LoVo (cell line): ENCODE measurements at regions not wholly inside any gene's neighbourhood (a gene's known extent, or its start where the extent isn't known, plus 50 kb on each side); places are given as distances from the start of the nearest gene placed in this dataset.

Experiments used
- DNase-seq: peaks from one replicate; pipeline ENCODE4 v3.0.0-alpha.2; 2016; ENCODE audit warnings: low spot score

DNA sequence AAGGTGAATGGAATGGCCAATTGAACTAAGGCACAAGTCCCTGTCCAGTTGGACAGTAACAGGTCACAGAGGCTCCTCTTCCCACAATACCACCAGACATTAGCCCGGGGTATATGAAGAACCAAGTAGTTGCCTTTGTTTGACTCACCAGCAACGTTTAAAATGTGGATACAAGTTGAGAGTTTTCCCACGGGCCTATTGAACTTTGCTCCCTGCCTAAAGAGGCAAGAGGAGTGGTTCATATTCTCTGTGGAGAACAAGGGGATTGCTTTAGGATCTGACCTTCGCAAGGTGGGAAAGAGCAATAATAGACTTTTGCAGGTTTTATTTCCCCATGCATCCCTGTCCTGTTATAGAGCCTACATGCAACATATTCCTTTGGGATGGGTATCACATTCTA is 177.2 kb downstream of the POU4F1 start:
- DNase-seq = no peak

DNA sequence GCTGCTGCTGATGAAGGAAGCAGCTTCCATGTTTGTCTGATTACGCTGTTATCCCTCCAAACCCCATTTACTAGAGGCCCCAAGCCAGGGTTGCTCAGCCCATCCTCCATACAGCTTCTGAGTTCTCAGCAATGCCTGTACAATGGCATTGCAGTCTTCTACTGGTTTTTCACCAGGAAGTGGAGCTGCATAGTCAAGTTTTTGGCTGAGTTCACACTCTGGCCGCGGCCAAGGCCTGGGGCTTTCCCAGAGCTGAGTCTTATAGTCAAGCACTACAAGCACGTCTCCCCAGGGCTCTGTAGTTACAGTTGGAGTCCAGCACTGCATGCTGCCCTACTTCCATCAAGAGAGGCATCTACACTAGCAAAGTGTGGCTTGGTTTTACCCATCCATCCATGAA is 182.5 kb downstream of the POU4F1 start:
- no peak for DNase-seq

DNA sequence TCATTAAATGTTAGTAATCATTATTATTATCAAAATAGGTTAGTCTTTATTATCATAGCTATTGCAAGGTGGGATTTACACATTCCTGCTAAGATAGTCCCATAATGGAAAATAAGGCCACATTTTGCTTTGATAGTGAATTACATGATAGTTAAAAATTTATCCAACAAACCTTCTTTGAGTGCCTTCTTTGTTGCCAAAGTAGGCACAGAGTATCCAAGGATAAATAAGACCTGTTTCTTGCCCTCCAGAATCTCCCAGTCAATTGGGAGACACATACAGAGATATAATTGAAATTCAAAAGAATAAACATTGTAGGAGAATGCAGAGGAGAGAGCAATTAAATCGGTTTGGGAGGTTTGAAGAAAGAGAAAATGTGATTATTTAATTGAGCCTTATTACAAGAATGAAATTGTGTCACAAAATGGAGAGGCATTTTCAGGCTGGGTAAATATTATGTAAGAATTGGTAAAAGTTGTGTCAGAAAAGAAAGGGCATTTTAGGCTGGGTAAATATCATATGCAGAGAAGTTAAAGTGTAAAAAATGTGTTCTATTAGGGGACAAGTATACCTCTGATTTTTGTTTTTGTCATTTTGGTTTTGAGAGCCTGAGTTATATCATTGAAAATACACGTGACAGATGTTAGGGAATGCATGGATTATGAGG is 189.3 kb downstream of the POU4F1 start:
- no peak for DNase-seq

DNA sequence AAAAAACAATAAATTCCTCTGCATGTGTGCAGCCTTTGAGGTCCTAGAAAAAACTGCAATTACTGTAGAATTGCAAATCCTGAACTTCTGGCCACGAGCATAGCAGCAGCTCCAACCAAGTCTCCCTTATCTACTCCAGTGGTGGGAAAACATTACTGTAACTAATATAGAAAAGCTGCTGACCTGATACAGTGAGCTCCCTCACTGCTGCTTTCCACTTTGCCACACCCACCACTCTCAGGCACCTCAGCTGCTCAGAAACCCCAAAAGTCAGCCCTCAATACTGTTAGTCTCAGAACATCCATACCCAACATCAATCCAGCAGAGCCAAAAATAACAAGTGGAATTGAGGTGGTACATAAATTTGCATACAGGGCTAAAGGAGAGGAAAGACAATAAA is 192.5 kb downstream of the POU4F1 start:
- no peak for DNase-seq

DNA sequence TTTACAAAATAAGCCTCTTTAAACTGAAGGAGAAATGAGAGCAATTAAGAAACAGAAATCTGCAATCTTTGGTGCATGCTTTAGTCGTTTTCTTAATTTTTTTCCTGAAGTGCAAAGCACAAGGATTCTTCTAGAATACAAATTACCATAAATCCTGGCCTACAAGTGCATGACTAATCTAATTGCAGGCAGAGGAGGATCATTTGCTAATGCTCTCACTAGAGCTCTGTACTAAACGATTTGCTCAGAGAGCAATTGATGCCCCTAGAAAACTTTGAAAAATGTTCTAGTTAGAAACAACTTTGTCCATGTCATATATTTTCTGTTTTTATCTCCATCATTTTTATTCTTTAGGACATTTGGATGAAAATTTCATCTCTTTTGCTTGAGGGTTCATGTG is 193.2 kb downstream of the POU4F1 start:
- DNase-seq = no peak

DNA sequence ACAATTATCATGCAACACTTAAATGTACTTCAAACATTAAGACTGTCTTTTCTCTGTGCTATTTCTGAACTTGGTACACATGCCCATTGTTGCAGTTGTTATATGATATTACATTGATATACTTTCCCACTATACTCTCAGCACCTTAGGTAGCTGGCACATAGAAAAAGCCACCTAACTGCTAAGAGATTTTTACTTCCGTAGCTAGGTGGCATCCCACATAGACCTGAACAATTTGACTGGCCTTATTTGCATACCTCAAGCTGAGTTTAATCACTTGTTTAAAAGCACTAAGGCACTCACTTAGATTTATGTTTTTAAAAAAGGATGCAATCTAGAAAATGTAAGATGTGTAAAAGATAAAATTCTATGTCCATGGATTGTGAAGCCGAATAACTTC is 194.2 kb downstream of the POU4F1 start:
- no peak for DNase-seq

DNA sequence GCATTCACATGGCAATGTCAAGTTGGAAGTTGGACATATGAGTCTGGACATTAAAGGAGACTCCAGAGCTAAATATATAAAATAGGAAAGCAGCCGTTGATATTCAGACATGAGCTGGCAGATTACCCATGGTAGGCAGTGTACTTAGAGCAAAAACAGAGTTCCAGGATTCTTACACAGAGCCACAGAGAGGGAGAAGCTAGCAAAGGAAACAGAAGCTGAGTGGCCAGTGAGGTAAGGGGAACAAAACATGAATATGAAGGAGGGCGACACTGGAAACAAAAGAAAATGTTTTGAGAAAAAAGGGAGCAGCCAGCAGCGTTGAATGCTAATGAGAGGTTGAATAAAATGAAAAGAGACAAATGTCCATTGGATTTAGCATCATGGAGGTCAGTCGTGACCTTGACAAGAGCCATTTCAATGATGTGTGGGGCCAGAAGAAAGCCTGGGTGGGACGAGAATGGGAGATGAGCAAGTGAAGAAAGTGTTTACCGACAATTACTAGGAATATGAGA is 198.4 kb downstream of the POU4F1 start:
- DNase-seq = no peak

DNA sequence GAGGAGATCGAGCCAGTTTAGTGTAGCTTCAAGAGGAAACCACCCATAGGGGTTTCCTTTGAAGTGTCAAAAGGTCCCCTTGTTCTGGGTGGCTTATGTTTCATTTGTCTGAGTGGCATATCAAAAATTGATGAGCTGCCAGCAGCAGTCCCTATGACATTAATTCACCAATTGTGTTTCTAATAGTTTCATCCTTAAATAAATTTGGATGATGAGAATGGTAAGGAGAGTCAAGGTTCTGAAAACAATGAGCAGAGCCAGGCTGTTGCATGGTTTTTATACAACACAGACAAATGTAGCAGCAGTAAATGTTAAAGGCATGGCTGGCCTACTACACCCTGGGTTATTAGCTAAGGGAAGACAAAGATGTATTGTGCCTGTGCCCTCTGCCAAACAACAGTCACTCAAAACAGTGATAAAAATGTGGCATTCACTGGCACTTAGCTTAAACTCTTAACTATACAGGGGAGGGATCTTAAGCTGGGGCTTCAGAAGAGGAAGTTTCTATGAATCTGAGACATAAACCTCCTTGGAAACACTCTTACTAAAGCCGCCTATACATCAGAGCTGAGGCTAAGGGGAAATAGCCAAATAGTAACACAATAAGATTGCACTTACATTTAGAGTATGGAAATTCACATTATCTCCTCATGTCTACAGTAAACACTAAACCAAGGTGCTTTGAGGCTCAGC is 200.5 kb downstream of the POU4F1 start:
- DNase-seq = no peak

DNA sequence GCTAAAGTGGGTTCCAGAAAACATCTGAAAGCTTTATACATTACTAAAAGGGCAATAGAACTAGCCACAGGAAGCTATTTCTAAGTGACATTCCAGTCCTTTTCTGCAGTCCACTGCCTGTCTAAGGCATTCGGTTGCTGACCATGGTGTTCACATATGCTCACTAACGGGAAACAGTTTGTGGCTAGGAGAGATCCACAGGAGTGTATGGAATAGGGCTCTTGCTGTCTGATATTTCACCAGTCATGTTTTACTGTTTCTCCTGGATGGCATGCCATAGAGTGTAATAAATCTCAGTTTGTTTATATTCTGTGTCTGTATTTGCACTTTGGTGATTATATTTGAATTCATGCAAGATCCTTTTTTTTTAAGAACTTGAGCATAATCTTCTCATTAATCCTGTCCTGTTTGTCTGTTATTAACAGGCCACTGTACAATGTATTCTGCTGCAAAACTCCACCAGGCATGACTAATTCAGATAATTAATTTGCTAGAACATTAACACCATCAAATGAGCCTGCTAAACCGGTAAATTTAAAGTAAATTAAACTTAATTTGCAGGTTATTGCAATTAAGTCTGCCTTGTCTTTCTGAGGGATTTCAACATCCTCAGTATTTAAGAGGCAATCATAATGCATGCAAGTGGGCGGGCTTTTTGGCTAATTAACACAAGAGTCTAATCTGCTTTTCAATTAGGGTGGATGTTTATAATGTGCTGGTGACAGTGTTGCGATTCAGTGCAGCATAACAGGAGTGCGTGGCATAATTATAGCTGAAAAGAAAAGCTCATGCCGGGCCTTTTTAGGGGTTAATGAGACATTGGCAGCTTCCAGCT is 201.3 kb downstream of the POU4F1 start:
- no peak for DNase-seq

DNA sequence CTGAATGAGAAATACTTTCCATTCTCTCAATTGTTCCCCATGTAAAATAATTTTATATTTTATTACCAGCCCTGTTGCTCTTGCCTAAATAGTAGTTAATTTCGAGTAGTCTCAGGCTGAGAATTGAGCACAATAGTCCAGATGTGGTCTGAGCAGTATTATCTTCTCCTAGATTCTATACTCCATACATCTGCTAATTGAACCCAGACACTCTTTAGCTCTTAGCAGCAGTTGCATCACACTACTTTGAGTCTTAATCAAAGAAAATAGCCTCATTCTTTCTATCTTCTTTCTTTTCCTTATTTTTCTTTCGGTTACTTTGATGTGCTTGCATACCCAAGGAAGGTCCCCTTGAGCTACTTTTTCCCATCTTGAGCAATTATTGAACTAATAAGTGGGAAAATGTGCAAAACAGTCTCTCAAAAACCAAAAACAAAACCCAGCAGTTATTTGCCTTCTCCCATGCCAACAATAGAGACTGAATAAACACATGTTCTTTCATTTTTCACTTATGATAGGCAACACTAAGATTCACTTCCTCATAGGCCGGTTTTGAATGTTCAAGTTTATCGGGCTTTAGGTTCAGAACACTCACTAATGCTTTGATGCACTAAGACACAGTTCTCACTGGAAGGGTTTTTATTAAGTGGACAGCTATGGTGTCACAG is 204.5 kb downstream of the POU4F1 start:
- no peak for DNase-seq

DNA sequence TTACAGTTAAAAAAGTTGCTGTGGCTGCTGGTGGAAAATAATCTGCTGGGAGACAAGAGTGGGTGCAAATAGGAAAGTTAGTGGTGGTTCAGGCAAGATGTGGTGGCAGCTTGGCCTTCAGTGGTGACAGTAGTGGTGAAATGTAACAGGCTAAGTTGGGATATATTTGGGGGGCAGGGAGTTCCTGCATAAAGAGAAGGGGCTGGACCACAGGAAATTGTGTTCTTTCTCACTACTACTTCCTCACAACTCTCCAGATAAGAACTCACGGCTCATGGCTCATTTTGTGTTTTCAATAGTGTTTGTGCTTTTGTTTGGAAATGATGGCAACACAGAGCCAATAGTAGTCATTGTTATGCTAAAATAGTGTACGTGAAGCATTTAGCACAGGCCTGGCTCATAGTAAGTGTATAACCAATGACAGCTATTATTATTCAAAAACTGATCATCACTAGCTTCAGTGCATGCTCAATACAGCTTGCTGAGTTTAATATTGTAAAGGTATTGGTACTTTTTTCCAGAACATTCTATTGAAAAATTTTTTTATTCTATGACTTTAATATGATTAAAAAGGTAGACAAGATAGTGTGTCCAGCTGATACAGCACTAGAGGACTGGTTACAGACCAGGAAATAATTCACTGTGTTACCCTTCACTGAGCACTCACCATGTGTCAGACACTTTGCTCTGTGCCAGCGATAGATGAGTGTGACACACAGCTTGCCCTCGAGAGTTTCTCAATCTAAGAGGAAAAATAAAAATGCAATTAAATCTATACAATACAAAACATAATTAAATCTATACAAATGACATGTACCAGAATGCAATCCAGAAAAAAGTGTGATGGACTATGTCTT is 209.8 kb downstream of the POU4F1 start:
- no peak for DNase-seq

DNA sequence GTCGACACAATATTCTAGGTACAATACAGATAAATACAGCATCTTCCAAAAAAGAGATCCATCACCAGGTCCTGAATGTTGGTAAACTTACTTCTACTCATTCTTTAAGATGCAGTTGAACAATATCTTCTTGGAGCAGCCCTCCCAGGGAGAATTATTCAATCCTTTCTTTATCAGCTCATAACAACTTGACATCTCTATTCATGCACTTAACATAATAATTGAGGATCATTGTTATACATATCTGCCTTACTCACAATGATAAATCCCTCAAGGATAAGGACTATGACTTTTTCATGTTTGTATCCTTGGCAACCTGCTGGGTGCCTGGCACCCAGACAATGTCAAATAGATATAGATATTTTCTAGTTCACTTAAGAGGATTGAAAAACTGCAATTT is 219.5 kb downstream of the POU4F1 start:
- DNase-seq = no peak

DNA sequence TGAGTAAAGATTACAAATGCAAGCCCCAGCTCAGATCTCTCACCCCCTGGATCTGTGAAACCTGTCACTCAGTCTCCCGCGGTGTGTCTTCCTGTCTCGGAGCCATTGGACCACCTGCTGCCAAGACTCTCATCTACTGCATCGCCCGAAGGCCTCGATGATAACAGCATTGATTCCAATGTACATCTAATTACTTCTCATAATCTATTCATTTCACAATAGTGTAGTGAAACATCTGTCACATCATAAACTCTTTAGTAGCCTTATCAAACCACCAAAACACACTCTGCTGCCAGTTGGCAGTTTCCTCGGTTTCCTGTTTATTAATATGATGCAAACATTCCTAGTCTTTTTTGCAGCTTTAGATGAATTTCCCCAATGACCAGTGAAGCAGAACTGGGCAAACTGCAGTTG is 220.3 kb downstream of the POU4F1 start:
- no peak for DNase-seq

DNA sequence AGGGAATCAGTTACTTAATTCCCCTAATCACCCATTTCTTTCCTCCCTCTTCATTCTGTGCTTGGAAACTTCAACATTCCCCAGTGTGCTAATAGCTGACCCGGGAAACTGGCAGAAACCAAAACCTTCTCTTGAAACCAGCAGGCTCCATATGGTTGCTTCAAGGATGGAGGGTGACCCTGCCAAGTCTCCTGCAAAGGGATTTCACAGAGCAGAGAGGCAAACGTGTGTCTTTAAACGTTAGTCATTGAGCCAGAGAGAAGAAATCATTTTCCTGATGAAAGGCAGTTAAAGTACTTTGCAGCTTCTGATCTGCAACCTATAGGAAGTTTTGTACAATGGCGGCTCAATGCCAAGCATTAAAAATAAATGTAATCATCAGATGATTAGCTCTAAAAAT is 220.9 kb downstream of the POU4F1 start:
- DNase-seq = no peak

DNA sequence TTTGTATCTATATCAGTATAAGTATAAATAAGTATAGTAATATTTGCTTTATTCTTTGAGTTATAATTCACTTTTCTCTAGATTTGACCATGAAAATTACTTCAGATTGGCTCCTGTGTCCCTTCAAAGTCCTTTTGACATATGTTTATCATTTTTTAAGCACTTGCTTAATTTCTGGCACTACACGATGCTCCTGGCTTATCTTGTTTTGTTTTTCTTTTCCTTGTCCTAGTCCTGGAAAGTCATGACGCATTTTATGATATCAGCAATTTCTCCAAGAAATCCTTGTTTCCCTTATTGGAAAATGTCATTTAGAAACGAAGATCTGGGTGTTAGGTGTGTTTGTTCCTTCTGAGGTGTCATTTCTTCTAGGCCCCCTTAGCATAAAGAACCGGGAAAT is 226.5 kb downstream of the POU4F1 start:
- no peak for DNase-seq

DNA sequence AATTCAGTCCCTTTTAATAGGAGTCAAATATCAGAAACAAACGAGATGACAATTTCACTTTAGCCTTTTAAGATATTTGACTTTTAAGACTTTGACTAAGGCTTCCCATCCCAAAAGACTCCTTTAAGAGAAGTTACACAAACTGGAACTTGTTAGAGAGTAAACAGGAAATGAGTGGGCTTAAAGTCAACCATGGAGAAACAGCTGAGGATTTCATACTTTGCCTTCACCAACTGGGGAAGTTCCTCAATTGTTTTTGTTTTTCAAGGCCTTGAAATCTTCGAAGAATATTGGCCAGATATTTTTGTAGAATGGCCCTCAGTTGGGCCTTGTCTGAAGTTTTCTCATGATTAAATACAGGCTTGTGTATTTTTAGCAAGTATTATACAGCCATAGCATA is 227.3 kb downstream of the POU4F1 start:
- no peak for DNase-seq

DNA sequence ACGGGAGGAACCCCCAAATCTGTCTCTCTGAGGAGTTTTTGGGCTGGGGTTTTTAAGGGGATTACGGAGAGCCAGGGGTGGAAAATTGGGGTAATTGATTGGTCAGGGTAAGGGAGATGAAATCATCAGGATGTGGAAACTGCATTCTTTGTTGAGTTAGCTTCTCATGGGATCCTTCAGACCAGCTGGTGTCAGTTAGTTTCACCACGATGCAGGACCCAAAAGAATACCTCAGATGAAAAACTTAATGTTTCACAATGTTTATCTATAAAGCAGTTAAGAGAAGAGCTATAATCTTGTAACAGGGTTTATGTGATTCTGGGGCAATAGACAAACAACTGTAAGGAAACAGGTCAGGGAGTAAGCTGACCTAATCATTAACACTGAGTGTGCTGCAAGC is 230.8 kb downstream of the POU4F1 start:
- DNase-seq = no peak

DNA sequence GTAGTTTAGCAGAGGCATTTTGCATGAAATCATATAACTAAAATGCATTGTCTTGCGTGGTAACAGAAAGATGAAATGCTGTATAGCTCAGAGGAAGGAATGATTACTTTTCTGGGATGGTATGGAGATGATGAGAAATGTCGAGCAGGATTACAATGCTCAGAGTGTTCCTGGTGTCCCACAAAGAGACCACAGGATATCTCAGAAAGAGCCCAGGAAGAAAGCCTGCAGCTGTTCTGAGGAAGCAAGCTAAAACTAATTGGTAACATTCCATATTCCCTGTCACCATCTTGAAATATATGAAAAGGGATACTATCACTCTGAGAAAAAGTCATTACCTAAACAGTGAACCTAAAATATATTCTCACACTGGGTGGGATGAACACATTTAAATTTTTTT is 233.1 kb downstream of the POU4F1 start:
- no peak for DNase-seq

DNA sequence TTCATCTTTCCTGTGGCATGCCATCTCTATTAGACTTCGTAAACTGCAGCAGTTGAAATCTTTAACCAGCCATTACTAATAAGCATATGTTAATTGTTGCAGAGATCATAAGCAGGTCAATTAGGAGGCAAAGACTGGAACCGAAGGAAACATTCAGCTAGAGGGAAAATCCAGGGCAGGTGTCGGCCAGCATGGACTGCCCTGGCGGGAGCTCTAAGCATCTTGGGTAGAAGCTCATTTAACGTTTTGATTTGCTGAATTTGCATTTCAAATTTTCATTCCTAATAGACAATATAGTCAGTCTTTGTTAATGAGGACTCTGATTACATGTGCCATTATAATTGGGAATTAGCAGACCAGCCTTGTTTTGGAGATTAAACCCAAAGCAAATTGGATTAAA is 238.6 kb downstream of the POU4F1 start:
- no peak for DNase-seq

DNA sequence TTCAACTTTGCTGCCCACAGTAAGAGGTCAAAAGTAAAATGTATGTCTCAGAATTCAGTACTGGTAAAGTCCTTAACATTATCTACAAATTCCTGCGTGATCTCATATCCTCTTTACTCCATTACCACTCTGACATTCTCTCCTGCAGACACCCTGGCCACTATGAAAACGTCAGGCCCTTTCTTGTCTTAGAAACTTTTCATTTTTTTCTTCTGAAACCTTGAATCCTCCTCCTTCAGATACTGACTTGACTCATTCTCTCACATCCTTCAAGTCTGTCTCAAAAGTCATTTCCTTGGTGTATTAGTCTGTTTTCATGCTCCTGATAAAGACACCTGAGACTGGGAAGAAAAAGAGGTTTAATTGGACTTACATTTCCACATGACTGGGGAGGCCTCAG is 262.3 kb downstream of the POU4F1 start:
- DNase-seq = no peak

DNA sequence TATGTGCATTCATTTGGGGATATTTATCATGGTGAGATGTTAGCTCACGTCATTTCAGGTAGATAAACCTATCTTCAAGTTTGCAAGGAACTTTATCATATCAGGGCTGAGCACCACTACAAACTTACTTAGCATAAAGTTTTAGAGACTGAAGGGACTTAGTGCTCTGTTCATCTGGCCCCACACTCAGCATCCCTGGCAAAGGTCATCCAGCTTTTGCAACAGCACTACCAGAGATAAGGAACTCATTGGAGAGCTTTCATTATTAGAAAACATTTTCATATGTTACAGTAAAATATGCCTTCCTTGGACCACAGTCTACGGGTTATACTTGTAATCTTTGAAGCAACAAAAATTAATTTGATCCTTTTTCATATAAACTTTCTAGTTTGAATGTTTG is 263.4 kb downstream of the POU4F1 start:
- DNase-seq = no peak

DNA sequence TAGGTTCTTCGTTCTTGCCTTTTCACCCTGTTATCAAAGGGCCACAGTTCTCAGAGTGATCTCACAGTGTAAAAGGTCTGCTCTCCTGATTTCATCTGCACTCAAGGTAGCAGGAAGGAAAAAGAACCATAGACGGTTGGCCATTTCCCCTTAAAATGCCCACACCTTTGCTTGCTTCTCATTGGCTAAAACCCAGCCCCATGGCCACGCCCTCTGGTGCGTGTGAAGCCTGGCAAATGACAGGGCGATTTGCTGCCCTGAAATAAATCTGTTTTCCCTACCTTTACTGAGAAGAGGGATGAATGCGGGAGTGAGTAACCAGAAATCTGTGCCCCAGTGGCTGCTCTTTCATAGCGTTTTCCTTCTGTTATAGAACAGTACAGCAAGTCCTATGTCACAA is 269.3 kb downstream of the POU4F1 start:
- DNase-seq = no peak
